Islet of Langerhans (tissue), 1 donor: ENCODE measurements at regions not wholly inside any gene's neighbourhood (a gene's known extent, or its start where the extent isn't known, plus 50 kb on each side); places are given as distances from the start of the nearest gene placed in this dataset.
"Not testable (repeated sequence)": the region's sequence is repeated elsewhere in the genome, so short reads cannot be mapped to it uniquely, and the experiment has no call there.

ENCODE experiments used
- FAIRE-seq: peaks from one replicate; lab custom pipeline; 2011; peaks lifted over from hg19 to GRCh38; lab: Jason Lieb, UNC

- FAIRE-seq: no peak
Measured at GRCh38 chr4:126364311-126364911, 1049.7 kb downstream of the FAT4 start.

- FAIRE-seq: no peak
Measured at GRCh38 chr4:126369076-126369475, 1054.3 kb downstream of the FAT4 start.

GRCh38 chr4:126372634-126373033, 1057.9 kb downstream of the FAT4 start:
- FAIRE-seq: no peak

- FAIRE-seq: no peak
Measured at GRCh38 chr4:126375462-126376054, 1060.8 kb downstream of the FAT4 start.

- no peak for FAIRE-seq
Measured at GRCh38 chr4:126385954-126386353, 1071.2 kb downstream of the FAT4 start.

- FAIRE-seq: no peak
Measured at GRCh38 chr4:126386512-126386911, 1071.8 kb downstream of the FAT4 start.

- no peak for FAIRE-seq
Measured at GRCh38 chr4:126395664-126396063, 1080.9 kb downstream of the FAT4 start.

- no peak for FAIRE-seq
Measured at GRCh38 chr4:126396121-126396520, 1081.4 kb downstream of the FAT4 start.

- FAIRE-seq: no peak
Measured at GRCh38 chr4:126396703-126397102, 1081.9 kb downstream of the FAT4 start.

- FAIRE-seq: no peak
Measured at GRCh38 chr4:126404549-126404948, 1089.8 kb downstream of the FAT4 start.

- no peak for FAIRE-seq
Measured at GRCh38 chr4:126405369-126405982, 1090.7 kb downstream of the FAT4 start.

GRCh38 chr4:126409746-126410145, 1095.0 kb downstream of the FAT4 start:
- no peak for FAIRE-seq

GRCh38 chr4:126411047-126411446, 1096.3 kb downstream of the FAT4 start:
- FAIRE-seq: no peak

GRCh38 chr4:126412310-126412709, 1097.6 kb downstream of the FAT4 start:
- not testable (repeated sequence) for FAIRE-seq

- no peak for FAIRE-seq
Measured at GRCh38 chr4:126414741-126415140, 1100.0 kb downstream of the FAT4 start.

GRCh38 chr4:126419266-126419665, 1104.5 kb downstream of the FAT4 start:
- FAIRE-seq: no peak

GRCh38 chr4:126427853-126428252, 1113.1 kb downstream of the FAT4 start:
- FAIRE-seq: no peak

GRCh38 chr4:126431049-126431448, 1116.3 kb downstream of the FAT4 start:
- FAIRE-seq: no peak

- FAIRE-seq: no peak
Measured at GRCh38 chr4:126435491-126435890, 1120.7 kb downstream of the FAT4 start.

GRCh38 chr4:126440297-126440696, 1125.5 kb downstream of the FAT4 start:
- no peak for FAIRE-seq

- FAIRE-seq: no peak
Measured at GRCh38 chr4:126441173-126442035, 1126.6 kb downstream of the FAT4 start.

GRCh38 chr4:126445596-126445995, 1130.8 kb downstream of the FAT4 start:
- FAIRE-seq: no peak

GRCh38 chr4:126446917-126447316, 1132.2 kb downstream of the FAT4 start:
- FAIRE-seq: no peak
